ENCODE measurements at regions not wholly inside any gene's neighbourhood (a gene's known extent, or its start where the extent isn't known, plus 50 kb on each side); places are given as distances from the start of the nearest gene placed in this dataset.

GRCh38 chr13:88107570-88107969, 436.4 kb downstream of the SLITRK5 start:
- TF ChIP-seq CTCF (IDR thresholded peaks at IDR 0.05) = no peak
- no peak for TF ChIP-seq USF2 (IDR thresholded peaks at IDR 0.05)
- TF ChIP-seq REST (IDR thresholded peaks at IDR 0.05) = no peak
